Left colon (tissue), 2 donors: ENCODE measurements at regions not wholly inside any gene's neighbourhood (a gene's known extent, or its start where the extent isn't known, plus 50 kb on each side); places are given as distances from the start of the nearest gene placed in this dataset.

Experiments
- ATAC-seq: fragments of 200-7000 bp; cut with Tn5 transposase; one replicate; pipeline ENCODE4 v1.9.1; 2020; ENCODE audit warnings: mild to moderate bottlenecking, moderate library complexity
- DNase-seq, 2 donors: peaks; one replicate each; pipeline ENCODE4 v3.0.0-alpha.2; 2020
- intact Hi-C, 2 donors: fragments of 100-400 bp; cut with DNase I in 1 of 2; cut with micrococcal nuclease in 1 of 2; formaldehyde crosslinking; loops; one replicate each; pipeline versions ENCODE4 v1.11.2 to v1.14.0; 2022; cut with DNase I, micrococcal nuclease
- donor health status: DM: no; HTN: no; CAD: no.
- donor health status: DM: yes; HTN: yes; CAD: no.

GRCh38 chr13:111886217-111886945 is 180.6 kb upstream of the SOX1 start:
- ATAC-seq (no peak), DNase-seq (no peak)
- intact Hi-C loops: no loop called here

GRCh38 chr13:111893071-111893606 is 173.8 kb upstream of the SOX1 start:
- DNase-seq (no peak), ATAC-seq (no peak)
- intact Hi-C loops: no loop called here

- intact Hi-C loops: no loop called here
- ATAC-seq: no peak
- DNase-seq: no peak
Measured at GRCh38 chr13:111893607-111894443, 173.1 kb upstream of the SOX1 start.

DNA sequence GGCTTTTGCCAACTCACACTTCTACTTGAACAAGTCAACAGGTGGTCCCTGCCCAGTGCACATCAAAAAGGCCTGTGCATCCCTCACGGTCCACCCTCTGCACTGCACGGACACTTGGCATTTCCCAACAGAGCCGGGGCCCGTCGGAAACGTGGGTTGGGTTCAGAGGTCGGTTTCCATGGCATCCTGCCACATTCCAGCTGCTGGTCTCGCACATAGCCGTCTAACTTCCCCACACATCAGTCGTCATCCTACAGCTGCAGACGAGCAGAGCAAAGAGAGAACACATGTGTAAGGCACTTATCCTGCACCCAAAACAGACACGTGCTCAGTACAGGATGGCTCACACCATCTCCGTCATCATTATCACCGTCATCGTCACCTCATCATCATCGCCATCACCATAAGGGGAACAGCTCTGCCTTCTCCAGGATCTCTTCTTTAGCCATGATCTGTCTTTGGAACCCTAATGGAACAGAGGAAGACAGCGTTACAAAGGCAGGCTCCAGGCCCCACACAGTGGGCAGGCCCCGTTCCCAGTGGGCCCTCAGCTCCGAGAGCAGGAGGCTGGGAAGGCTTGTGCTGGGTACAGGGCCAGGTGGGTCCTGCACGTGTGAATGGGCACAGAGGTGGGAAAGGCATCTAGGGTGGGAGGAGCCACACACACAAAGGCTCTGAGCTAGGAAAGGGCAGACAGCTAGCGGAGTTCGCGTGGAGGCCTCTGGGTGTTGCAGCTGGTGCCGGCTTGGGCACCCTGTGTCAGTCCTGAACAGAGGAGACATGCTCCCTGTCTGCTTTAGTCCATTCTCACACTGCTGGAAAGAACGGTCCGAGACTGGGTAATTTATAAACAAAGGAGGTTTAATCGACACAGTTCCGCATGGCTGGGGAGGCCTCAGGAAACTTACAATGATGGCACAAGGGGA is 170.8 kb upstream of the SOX1 start:
- ATAC-seq (no peak), DNase-seq (no peak)
- intact Hi-C loops: no loop called here

GRCh38 chr13:111897178-111897845 is 169.6 kb upstream of the SOX1 start:
- DNase-seq (no peak), ATAC-seq (no peak)
- intact Hi-C loops: no loop called here

GRCh38 chr13:111897846-111898215 is 169.1 kb upstream of the SOX1 start:
- ATAC-seq (no peak), DNase-seq (no peak)
- intact Hi-C loops: no loop called here

DNA sequence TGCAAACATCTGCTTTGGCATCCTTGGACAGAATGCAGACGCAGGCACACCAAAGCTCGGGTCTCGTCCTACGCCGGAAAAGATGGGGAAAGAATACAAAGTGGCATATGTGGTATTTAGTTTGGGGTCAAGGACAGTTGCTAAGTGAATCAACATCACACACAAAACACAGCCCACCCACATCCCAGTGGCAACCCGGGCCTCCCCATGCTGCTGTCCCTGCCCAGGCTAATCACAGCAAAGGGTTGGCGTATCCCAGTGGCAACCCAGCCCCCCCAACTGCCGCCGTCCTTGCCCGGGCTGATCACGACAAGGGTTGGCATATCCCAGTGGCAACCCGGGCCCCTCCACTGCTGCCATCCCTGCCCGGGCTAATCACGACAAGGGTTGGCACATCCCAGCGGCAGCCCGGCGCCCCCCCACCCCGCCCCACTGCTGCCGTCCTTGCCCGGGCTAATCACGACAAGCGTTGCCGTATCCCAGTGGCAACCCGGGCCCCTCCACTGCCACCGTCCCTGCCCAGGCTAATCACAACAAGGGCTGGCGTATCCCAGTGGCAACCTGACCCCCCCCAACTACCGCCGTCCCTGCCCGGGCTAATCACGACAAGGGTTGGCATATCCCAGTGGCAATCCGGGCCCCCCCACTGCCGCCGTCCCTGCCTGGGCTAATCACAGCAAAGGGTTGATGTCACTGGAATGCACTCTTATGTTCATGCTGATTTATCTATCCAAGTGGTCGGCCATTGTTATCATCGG is 167.8 kb upstream of the SOX1 start:
- intact Hi-C loops: no loop called here

DNA sequence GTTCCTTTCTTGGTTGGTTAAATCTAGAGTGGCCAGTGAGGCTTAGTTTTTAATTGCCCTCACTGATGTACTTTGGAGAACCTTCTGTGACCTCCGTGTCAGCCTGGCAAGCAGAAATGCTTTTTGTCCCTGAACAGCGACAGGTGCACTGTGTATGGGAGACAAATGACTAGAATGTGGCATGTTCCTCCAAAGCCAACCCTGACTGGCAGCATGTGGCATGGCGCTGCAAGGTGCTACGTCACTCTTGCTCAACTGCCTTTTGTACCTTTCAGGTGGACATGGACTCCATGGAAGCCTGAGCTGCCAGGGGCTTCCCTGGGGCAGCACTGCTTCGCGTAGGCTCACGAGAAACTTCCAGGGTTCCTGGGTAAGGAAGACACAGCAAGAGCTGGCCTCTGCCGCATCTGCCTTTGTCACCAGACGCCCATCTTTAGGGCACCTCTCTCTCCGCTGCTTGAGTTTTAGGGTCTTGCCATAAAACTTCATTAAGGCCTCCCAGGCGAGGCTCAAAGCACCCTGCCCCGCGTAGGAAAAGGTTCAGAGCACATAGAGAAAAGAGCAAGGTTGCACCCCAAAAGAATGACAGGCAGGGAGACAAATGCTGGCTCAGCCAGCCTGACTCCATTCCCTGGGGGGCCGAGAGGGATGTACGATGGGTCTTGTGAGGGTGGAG is 167.1 kb upstream of the SOX1 start:
- ATAC-seq: no peak
- no peak for DNase-seq
- intact Hi-C loops: no loop called here

More for the DNA sequence above, 167.8 kb upstream of the SOX1 start:
- DNase-seq (no peak), ATAC-seq (no peak)

DNA sequence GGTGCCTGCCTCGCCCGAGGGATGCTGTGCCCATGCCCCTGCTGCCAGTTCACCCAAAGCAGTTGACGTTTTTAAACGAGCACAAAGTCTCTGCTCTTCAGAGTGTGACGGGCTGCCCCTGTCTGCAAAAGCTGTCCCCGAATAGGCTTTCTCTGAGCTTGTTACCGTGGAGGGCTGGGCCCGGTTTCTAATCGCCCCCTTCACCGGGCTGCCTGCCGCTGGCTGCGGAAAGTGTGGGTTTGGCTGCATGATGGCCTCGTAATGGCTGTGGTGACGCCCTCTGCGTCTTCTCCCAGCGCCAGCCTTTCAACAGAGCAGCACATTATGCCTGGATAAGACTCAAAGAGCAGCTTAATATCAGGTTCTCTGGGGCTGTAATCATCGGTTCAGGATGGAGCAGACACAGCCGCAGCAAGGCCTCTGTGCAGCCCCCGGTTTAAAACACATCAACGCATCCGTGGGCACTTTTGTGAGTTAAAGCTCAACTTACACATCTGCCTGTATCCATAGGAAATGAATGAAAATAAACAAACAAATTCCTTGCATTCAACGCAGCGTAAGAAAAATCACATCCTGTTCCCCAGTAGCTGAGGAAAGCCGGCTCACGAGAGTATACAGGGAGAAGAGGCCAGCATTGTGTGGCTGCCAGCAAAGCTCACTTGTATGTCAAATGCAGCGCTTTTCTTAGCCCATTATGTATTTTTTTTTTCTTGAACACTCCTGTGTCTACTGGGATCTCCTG is 166.4 kb upstream of the SOX1 start:
- intact Hi-C loops: no loop called here
- DNase-seq: no peak

GRCh38 chr13:111901267-111901915 is 165.6 kb upstream of the SOX1 start:
- intact Hi-C loops: no loop called here
- ATAC-seq: no peak

More for the DNA sequence above, 166.4 kb upstream of the SOX1 start:
- ATAC-seq: no peak

DNA sequence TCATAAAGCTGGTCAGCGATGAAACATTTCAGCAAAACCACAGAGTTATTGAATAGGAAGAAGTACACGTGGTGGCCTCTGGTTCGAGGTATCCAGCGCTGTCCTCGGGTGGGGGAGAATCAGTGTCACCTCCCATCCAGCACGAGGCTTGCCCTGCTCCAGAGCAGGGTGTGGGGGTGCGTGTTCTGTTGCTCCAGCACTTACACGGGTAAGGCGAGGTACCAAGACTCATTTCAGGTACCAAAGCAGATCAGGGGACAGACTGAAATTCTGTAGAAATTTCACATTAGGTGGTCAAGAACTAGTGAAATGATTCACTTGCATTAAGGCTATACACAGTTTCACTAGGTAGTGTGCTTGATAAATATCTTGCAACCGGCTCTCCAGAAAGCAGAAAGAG is 164.2 kb upstream of the SOX1 start:
- ATAC-seq: no peak
- intact Hi-C loops: no loop called here
- DNase-seq: no peak

More at GRCh38 chr13:111901267-111901915, 165.6 kb upstream of the SOX1 start:
- no peak for DNase-seq

DNA sequence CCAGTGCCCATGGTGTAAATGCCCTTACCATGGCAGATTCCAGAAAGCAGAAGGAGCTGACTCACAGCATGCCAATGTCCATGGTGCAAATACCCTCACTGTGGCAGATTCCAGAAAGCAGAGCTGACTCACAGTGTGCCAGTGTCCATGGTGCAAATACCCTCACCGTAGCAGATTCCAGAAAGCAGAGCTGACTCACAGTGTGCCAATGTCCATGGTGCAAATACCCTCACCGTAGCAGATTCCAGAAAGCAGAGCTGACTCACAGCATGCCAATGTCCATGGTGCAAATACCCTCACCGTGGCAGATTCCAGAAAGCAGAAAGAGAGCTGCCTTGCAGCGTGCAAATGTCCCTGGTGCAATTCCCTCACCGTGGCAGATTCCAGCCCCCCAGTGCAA is 163.8 kb upstream of the SOX1 start:
- intact Hi-C loops: no loop called here
- ATAC-seq: no peak
- DNase-seq: no peak

DNA sequence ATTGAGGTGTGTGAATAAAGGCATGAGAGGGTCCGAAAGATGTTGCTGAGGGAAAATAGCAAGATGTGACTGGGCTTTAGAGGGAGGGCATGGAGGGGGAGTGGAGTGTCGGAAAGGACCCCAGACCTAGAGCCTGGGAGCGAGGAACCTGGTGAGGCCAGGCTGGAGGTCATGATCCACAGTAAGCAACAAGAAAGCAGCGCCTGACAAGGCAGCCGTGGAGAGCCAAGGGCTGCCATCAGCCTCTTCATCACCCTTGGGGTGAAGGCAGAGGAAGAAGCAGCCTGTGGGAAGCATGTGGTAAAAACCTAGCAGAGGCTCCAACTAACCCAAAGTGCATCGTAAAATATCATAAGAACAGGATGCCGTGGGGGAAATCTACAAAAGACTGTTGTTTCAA is 162.8 kb upstream of the SOX1 start:
- intact Hi-C loops: no loop called here
- DNase-seq: no peak
- ATAC-seq: no peak

GRCh38 chr13:111904701-111905608 is 162.0 kb upstream of the SOX1 start:
- DNase-seq: peak in 1 of 2 donors; percentile 9
- intact Hi-C loops: no loop called here
- ATAC-seq: no peak

- DNase-seq: no peak
- no peak for ATAC-seq
- intact Hi-C loops: no loop called here
Measured at GRCh38 chr13:111905609-111905945, 161.4 kb upstream of the SOX1 start.
